NB4 (cell line): ENCODE measurements at regions not wholly inside any gene's neighbourhood (a gene's known extent, or its start where the extent isn't known, plus 50 kb on each side); places are given as distances from the start of the nearest gene placed in this dataset.

Experiments
- CTCF ChIP-seq: IDR thresholded peaks from one replicate; pipeline ENCODE4 v1.5.1; 2012; ENCODE audit warnings: low read depth, low read length
- MAX ChIP-seq: IDR thresholded peaks from 2 replicates; pipeline ENCODE4 v1.6.1; 2011; ENCODE audit warnings: low read depth, low read length
- MYC ChIP-seq: IDR thresholded peaks from 2 replicates; pipeline ENCODE4 v1.6.1; 2011; ENCODE audit warnings: low read depth, low read length
- POLR2A ChIP-seq: IDR thresholded peaks from 2 replicates; pipeline ENCODE4 v1.6.1; 2011; ENCODE audit warnings: mild to moderate bottlenecking; ENCODE audit not compliant: insufficient read length; ENCODE audit errors: extremely low read depth

GRCh38 chr4:79466621-79467020 is 58.6 kb upstream of the GK2 start:
- TF ChIP-seq CTCF: no peak
- no peak for TF ChIP-seq POLR2A
- TF ChIP-seq MYC: no peak
- no peak for TF ChIP-seq MAX
